Left ventricle myocardium inferior (tissue), 1 donor: ENCODE measurements at regions not wholly inside any gene's neighbourhood (a gene's known extent, or its start where the extent isn't known, plus 50 kb on each side); places are given as distances from the start of the nearest gene placed in this dataset.

Experiments
- DNase-seq: peaks from one replicate; pipeline ENCODE4 v3.0.0-alpha.2; 2020
- H3K27ac ChIP-seq: fragments of 200-600 bp; replicated peaks from 2 replicates; pipeline ENCODE4 v1.8.0; 2021
- H3K27me3 ChIP-seq: fragments of 200-600 bp; 2 replicates; pipeline ENCODE4 v1.8.0; 2021; ENCODE audit warnings: low read depth
- H3K36me3 ChIP-seq: fragments of 200-600 bp; 2 replicates; pipeline ENCODE4 v1.8.0; 2021
- H3K4me1 ChIP-seq: fragments of 200-600 bp; 2 replicates; pipeline ENCODE4 v1.8.0; 2021
- H3K4me3 ChIP-seq: fragments of 200-600 bp; 2 replicates; pipeline ENCODE4 v1.8.0; 2021; ENCODE audit warnings: mild to moderate bottlenecking, moderate library complexity
- H3K9me3 ChIP-seq: fragments of 200-600 bp; replicated peaks from 2 replicates; pipeline ENCODE4 v1.8.0; 2021
- CTCF ChIP-seq: fragments of 200-600 bp; IDR thresholded peaks from 2 replicates; pipeline ENCODE4 v1.8.0; 2021; ENCODE audit warnings: antibody characterized with exemption, mild to moderate bottlenecking, borderline replicate concordance
- intact Hi-C: fragments of 100-400 bp; cut with micrococcal nuclease; formaldehyde crosslinking; loops from one replicate; pipeline ENCODE4 v1.11.0; 2022
- donor health status: DM: no; HTN: yes; CAD: no; lungs with severe emphysema.

DNA sequence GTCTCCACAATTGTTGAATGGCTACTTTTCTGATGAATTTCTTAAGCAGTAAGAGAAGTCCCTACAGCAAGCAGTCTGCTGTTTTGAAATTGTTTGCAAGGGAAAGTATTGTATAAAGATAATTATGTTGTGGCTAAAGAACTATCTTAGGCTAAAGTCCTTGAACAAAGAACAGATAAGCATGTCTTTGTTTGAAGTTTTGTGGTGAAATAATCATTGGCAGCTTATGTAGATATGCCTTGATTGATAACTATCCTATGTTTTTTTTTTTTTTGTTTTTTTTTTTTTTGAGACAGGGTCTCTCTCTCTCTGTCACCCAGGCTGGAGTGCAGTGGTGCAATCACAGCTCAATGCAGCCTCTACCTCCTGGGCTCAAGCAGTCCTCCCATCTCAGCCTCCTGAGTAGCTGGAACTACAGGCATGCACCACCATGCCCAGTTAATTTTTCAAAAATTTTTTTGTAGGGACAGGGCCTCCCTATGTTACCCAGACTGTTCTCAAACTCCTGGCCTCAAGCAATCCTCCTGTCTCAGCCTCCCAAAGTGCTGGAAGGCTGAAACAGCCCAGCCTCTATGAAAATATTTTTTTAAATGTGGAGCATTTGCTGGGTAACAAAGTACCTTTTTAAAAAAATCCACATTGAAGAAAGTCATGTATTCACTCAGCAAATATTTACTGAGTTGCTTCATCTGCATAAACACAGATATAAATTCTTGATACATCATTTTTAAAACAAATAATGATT, 80.8 kb downstream of the LLPH start:
- H3K4me1 ChIP-seq, result no peaks in the 10 kb centered on the region
- H3K4me3 ChIP-seq, result no peak overlapping the region
- intact Hi-C loops, result no loop called here
- DNase-seq, result no peak
- TF ChIP-seq CTCF, result no peak
- H3K27me3 ChIP-seq, result peaks cover 8% of the 10 kb centered on the region
- no peaks in the 10 kb centered on the region for H3K36me3 ChIP-seq
- H3K27ac ChIP-seq, result no peak overlapping the region
- no peaks in the 10 kb centered on the region for H3K9me3 ChIP-seq

DNA sequence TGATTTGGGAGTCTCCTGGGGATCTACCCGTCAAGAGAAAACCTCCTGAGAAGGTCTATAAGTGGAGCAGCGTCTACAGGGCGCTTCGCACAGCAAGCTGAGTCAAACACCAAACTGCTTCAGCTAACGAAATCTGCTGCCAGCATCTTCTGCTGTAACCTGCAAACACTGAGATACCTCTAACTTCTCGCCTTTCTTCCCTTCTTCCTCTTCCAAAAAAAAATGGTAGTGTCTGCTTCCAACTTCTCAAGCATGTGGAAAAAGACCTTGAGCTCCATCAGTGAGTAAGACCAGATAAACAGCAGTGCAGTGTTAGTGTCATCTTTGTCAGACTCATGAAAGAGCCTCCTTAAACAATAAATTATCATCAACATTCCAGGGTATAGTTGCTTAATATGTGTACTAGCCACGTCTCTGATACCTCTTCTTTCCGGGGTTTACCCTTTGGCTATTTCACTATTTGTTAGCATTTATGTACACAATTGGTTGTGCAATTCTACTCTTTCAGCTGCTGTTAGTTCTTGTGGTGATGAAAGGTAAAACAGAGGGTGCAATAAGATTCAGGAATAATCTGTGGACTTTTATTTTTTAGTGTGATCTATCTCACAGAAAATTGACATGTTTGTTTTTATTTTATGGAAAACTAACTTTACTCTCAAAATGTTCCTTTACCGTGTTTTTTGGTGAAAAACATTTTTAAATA, 81.6 kb downstream of the LLPH start:
- intact Hi-C loops, result no loop called here
- Histone ChIP-seq H3K27ac (no peak overlapping the region), H3K27me3 (peaks cover 6% of the 10 kb centered on the region), H3K36me3 (no peaks in the 10 kb centered on the region), H3K9me3 (no peaks in the 10 kb centered on the region), H3K4me1 (no peaks in the 10 kb centered on the region), H3K4me3 (no peak overlapping the region)
- no peak for TF ChIP-seq CTCF
- no peak for DNase-seq

DNA sequence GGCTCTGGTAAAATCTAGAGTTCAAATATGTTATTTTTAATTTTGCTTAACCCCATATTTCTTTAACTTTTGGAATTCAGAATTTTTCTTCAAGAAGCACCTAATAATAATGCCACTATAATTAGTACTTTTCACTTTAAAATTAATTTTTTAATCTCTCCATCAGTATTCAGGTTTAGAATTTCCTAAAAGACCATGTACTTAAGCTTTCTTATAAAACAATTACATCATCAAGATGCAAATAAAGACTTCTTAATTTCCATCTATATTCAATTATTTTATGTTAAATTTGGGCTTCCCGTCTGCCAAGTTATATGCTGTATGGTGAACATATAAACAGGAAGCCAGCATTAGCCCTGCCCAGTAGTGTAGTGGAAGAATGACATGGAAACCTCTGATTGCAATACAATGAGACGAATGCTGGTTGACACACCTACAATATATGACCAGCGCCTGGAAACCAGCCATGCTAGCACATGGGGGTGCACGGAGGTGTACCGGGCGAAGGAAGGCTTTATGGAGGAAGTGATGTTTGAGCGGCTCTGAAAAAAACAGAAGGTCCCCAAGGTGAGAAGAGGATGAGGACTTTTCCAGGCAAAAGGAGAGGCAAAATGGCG, 82.2 kb downstream of the LLPH start:
- Histone ChIP-seq H3K9me3 (no peaks in the 10 kb centered on the region), H3K4me1 (no peaks in the 10 kb centered on the region), H3K4me3 (no peak overlapping the region), H3K36me3 (no peaks in the 10 kb centered on the region), H3K27me3 (peaks cover 2% of the 10 kb centered on the region), H3K27ac (no peak overlapping the region)
- DNase-seq, result no peak
- TF ChIP-seq CTCF, result no peak
- intact Hi-C loops, result no loop called here

DNA sequence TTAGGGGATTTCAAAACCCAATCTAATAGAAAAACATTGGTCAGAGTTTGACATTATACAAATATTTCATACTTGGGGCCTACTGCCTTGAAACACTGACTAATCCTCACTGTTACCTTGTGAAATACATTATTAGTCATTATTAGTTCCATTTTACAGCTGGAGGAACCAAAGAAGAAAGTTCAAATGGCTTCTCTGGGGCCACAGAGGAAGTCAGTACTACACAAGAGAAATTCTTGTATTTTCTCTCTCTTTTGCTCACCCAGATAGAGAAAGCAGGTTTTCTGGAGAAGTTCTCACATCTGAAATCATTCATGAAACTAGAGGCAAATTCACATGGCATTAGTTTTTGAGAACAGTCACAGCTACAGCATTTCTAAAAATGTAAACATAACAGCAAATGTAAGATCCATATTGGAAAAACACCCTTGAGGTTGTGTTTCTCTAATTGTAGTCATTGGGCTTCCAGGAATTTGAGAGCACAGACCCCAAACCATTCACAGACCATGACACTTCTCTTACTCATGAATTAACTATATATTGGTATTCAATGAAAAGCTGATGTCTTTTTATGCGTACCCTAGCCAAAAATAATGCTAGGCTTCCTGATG, 83.0 kb downstream of the LLPH start:
- TF ChIP-seq CTCF, result no peak
- H3K9me3 ChIP-seq, result no peaks in the 10 kb centered on the region
- no peaks in the 10 kb centered on the region for H3K27me3 ChIP-seq

DNA sequence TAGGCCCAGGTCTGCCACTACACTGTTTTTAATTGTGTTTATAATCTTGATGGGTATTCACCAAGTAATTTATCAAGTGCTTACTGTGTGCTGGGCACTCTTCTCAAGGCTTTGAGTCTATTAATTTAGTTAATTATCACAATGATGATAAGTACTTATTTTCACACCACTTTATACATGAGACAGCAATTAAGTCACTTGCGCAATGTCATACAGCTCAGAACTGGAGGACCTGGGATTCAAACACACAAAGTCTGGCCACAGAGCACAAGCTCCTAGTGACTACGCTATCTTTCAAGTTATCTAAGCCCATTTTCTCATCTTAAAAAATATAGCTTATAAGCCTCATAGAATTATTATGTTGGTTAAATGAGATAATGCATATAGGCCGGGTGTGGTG, 85.0 kb downstream of the LLPH start:
- Histone ChIP-seq H3K36me3 (no peaks in the 10 kb centered on the region), H3K27ac (no peak overlapping the region), H3K27me3 (no peaks in the 10 kb centered on the region), H3K4me3 (no peak overlapping the region), H3K9me3 (no peaks in the 10 kb centered on the region), H3K4me1 (no peaks in the 10 kb centered on the region)
- DNase-seq, result no peak
- TF ChIP-seq CTCF, result no peak
- intact Hi-C loops, result no loop called here

More for the DNA sequence above, 83.0 kb downstream of the LLPH start:
- Histone ChIP-seq H3K27ac (no peak overlapping the region), H3K4me1 (no peaks in the 10 kb centered on the region), H3K36me3 (no peaks in the 10 kb centered on the region), H3K4me3 (no peak overlapping the region)
- intact Hi-C loops, result no loop called here
- no peak for DNase-seq
